Ovary (tissue), 3 donors: ENCODE measurements at regions not wholly inside any gene's neighbourhood (a gene's known extent, or its start where the extent isn't known, plus 50 kb on each side); places are given as distances from the start of the nearest gene placed in this dataset.

Experiments
- CTCF ChIP-seq, 3 donors: fragments of 450-650 bp in 2 of 3; fragments of 200-600 bp in 1 of 3; IDR thresholded peaks; one replicate each; pipeline versions ENCODE4 v1.5.1 to v1.8.0; 2016 to 2022; ENCODE audit warnings: antibody characterized with exemption in 3 of 3, mild to moderate bottlenecking in 1 of 3
- EP300 ChIP-seq: sonication (generic); formaldehyde crosslinking; IDR thresholded peaks from one replicate; pipeline ENCODE4 v1.6.1; 2017; ENCODE audit warnings: antibody characterized with exemption
- POLR2A ChIP-seq: fragments of 450-650 bp; IDR thresholded peaks from one replicate; pipeline ENCODE4 v1.6.1; 2017; ENCODE audit warnings: antibody characterized with exemption, mild to moderate bottlenecking, moderate library complexity
- donor health status: DM: no; HTN: no; CAD: no.

- TF ChIP-seq CTCF (IDR thresholded peaks at IDR 0.05) (no peak), POLR2A (no peak), EP300 (no peak)
Observed at GRCh38 chr5:62682059-62682458, 103.4 kb downstream of the LRRC70 start.
